ENCODE measurements at regions not wholly inside any gene's neighbourhood (a gene's known extent, or its start where the extent isn't known, plus 50 kb on each side); places are given as distances from the start of the nearest gene placed in this dataset.

GRCh38 chr10:128645486-128645885 lies 519.3 kb upstream of the MKI67 start:
- POLR2A ChIA-PET = no interaction called here
- Mint-ChIP-seq H3K4me1 (no peaks in the 10 kb centered on the region), H3K4me3 (no peak overlapping the region), H3K27me3 (peaks cover 2% of the 10 kb centered on the region), H3K36me3 (ENCODE audit: low read depth) (no peaks in the 10 kb centered on the region), H3K27ac (no peak overlapping the region), H3K9me3 (no peaks in the 10 kb centered on the region)
- DNase-seq (no peak), ATAC-seq (ENCODE audit: low read depth) (no peak)
- CTCF ChIA-PET = no interaction called here
- TF ChIP-seq, protein P1, sequence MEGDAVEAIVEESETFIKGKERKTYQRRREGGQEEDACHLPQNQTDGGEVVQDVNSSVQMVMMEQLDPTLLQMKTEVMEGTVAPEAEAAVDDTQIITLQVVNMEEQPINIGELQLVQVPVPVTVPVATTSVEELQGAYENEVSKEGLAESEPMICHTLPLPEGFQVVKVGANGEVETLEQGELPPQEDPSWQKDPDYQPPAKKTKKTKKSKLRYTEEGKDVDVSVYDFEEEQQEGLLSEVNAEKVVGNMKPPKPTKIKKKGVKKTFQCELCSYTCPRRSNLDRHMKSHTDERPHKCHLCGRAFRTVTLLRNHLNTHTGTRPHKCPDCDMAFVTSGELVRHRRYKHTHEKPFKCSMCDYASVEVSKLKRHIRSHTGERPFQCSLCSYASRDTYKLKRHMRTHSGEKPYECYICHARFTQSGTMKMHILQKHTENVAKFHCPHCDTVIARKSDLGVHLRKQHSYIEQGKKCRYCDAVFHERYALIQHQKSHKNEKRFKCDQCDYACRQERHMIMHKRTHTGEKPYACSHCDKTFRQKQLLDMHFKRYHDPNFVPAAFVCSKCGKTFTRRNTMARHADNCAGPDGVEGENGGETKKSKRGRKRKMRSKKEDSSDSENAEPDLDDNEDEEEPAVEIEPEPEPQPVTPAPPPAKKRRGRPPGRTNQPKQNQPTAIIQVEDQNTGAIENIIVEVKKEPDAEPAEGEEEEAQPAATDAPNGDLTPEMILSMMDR (IDR thresholded peaks at IDR 0.05) = no peak
- intact Hi-C loops (cut with micrococcal nuclease) = no loop called here

DNA sequence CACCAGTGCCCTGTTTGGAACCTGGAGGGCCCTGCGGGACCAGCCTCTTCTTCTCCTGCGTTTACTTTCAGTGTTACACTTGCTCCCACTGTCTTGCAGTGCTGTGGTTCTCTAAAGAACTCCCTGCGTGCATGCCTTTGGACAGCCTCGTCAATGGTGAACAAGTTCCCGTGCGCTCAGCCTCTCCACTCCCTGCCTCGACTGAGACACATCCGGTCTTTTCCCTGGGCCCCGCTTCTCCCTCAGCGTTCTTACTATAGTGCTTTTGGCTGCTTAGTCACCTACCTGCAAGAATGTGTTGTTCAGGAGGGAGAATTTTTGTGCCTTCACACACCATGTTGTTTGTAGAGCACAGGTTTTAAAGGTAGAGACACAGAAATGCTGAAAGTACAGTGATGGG lies 520.7 kb upstream of the MKI67 start:
- no peaks in the 10 kb centered on the region for H3K9me3 Mint-ChIP-seq
- CTCF ChIA-PET = no interaction called here

DNA sequence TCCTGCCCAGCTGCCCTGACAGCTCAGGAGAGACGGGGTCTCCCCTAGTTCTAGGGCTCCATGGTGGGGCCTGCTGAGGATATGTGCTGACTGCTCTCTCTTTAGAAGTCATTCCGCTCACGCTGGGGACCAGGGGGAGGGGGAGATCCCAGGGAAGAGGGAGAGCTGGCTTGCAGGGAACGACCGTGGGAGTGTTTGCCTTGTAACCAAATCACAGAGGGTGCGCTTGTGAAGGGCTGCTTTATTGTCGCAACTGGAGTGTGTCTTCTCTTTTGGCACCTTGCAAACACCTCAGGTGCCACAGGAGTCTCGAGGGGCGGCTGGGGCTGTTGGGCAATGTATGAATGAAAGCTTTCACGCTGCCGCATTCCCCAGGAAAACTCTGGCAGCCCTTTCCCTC lies 531.3 kb upstream of the MKI67 start:
- CTCF ChIA-PET = no interaction called here
- DNase-seq (no peak), ATAC-seq (ENCODE audit: low read depth) (no peak)
- intact Hi-C loops (cut with micrococcal nuclease) = no loop called here
- Mint-ChIP-seq H3K4me3 (no peak overlapping the region), H3K9me3 (no peaks in the 10 kb centered on the region), H3K27me3 (no peaks in the 10 kb centered on the region), H3K4me1 (no peaks in the 10 kb centered on the region), H3K27ac (no peak overlapping the region), H3K36me3 (ENCODE audit: low read depth) (no peaks in the 10 kb centered on the region)
- POLR2A ChIA-PET = no interaction called here
- TF ChIP-seq, protein P1 (IDR thresholded peaks at IDR 0.05) = no peak

More for the DNA sequence above, 520.7 kb upstream of the MKI67 start:
- Mint-ChIP-seq H3K27me3 (peaks cover 2% of the 10 kb centered on the region), H3K4me3 (no peak overlapping the region), H3K36me3 (ENCODE audit: low read depth) (no peaks in the 10 kb centered on the region), H3K27ac (no peak overlapping the region), H3K4me1 (no peaks in the 10 kb centered on the region)
- ATAC-seq (ENCODE audit: low read depth) (no peak), DNase-seq (no peak)
- POLR2A ChIA-PET = no interaction called here
- intact Hi-C loops (cut with micrococcal nuclease) = no loop called here
- TF ChIP-seq, protein P1 (IDR thresholded peaks at IDR 0.05) = no peak

- CTCF ChIA-PET = no interaction called here
- ATAC-seq (ENCODE audit: low read depth) = no peak
- TF ChIP-seq, protein P1 (IDR thresholded peaks at IDR 0.05) = no peak
These were observed 534.5 kb upstream of the MKI67 start for GRCh38 chr10:128660726-128661125.

DNA sequence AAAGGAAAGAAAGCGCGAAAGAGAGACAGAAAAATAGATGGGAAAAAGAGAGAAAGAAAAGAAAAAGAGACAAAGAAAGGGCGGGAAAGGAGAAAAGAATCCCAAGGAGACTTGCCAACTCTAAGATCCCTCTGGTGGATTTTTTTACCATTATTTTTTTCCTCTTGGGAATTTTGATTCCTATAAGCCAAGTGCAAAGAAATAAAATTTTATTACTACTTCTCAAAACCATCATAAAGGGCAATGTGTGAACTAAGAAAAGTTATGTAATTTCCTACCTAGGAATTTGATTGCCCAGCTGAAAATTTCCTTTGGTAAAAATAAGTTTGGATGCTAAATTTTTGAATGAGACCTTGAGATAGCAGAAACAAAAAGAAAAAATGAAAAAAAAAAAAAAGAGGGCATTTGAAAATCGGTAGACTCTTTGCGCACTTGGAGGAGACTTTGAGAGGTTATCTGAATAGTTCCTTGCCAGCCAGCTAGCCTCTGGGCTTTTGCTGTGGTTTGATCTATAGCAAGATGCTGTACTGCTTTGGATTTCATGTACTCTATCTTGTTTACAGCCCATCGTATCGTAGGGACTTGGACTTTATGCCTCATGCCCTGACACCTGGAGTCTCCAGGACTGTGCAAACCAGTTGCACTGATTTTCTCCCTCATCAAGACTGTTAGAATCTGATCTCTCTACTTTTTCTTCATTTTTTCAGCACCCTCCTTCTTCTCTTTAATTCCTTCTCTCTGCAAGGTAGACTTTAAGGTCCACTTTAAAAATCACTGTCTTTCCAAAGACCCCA lies 535.4 kb upstream of the MKI67 start:
- no peaks in the 10 kb centered on the region for H3K27me3 Mint-ChIP-seq
- no peak overlapping the region for H3K27ac Mint-ChIP-seq
- no peaks in the 10 kb centered on the region for H3K4me1 Mint-ChIP-seq
- POLR2A ChIA-PET = no interaction called here
- H3K36me3 Mint-ChIP-seq (ENCODE audit: low read depth) = no peaks in the 10 kb centered on the region
- no peak for ATAC-seq (ENCODE audit: low read depth)
- H3K4me3 Mint-ChIP-seq = no peak overlapping the region
- CTCF ChIA-PET = no interaction called here
- H3K9me3 Mint-ChIP-seq = peaks cover 6% of the 10 kb centered on the region
- no peak for DNase-seq
- intact Hi-C loops (cut with micrococcal nuclease) = no loop called here
- TF ChIP-seq, protein P1 (IDR thresholded peaks at IDR 0.05) = no peak

More at GRCh38 chr10:128660726-128661125, 534.5 kb upstream of the MKI67 start:
- POLR2A ChIA-PET = no interaction called here
- H3K9me3 Mint-ChIP-seq = peaks cover 4% of the 10 kb centered on the region
- H3K27me3 Mint-ChIP-seq = no peaks in the 10 kb centered on the region
- DNase-seq = no peak
- no peak overlapping the region for H3K4me3 Mint-ChIP-seq
- no peak overlapping the region for H3K27ac Mint-ChIP-seq
- intact Hi-C loops (cut with micrococcal nuclease) = no loop called here
- no peaks in the 10 kb centered on the region for H3K4me1 Mint-ChIP-seq
- no peaks in the 10 kb centered on the region for H3K36me3 Mint-ChIP-seq (ENCODE audit: low read depth)
